ENCODE measurements at regions not wholly inside any gene's neighbourhood (a gene's known extent, or its start where the extent isn't known, plus 50 kb on each side); places are given as distances from the start of the nearest gene placed in this dataset.

GRCh38 chr9:29861803-29862202 lies 2288.5 kb upstream of the C9orf72 start:
- Histone ChIP-seq H3K27ac (ENCODE audit: low read depth, low read length) (no peak overlapping the region), H3K36me3 (ENCODE audit: control insufficient read depth, insufficient read depth, low read length) (no peaks in the 10 kb centered on the region), H3K9me3 (ENCODE audit: control insufficient read depth, low read length) (no peaks in the 10 kb centered on the region), H3K27me3 (ENCODE audit: control insufficient read depth, insufficient read depth, low read length, poor library complexity, severe bottlenecking) (no peaks in the 10 kb centered on the region), H3K4me3 (ENCODE audit: low read length) (no peak overlapping the region), H3K9ac (ENCODE audit: extremely low read depth, low read length, poor library complexity, severe bottlenecking) (no peak overlapping the region), H3K4me1 (ENCODE audit: control insufficient read depth, insufficient read depth, low read length) (no peaks in the 10 kb centered on the region)
- Mint-ChIP-seq H3K27ac (no peak overlapping the region), H3K36me3 (ENCODE audit: low read depth) (no peaks in the 10 kb centered on the region), H3K4me3 (no peak overlapping the region), H3K4me1 (peaks cover 5% of the 10 kb centered on the region), H3K9me3 (no peaks in the 10 kb centered on the region), H3K27me3 (ENCODE audit: insufficient read depth) (no peaks in the 10 kb centered on the region)
- WGBS, 2 experiments (ENCODE audit: insufficient coverage in 1 of 2, insufficient read length in 1 of 2), result 100% methylated on average over 1 of the region's 2 CpGs; no CpG with 5 or more reads in 1 of the 2 experiments
- TF ChIP-seq, protein P1, sequence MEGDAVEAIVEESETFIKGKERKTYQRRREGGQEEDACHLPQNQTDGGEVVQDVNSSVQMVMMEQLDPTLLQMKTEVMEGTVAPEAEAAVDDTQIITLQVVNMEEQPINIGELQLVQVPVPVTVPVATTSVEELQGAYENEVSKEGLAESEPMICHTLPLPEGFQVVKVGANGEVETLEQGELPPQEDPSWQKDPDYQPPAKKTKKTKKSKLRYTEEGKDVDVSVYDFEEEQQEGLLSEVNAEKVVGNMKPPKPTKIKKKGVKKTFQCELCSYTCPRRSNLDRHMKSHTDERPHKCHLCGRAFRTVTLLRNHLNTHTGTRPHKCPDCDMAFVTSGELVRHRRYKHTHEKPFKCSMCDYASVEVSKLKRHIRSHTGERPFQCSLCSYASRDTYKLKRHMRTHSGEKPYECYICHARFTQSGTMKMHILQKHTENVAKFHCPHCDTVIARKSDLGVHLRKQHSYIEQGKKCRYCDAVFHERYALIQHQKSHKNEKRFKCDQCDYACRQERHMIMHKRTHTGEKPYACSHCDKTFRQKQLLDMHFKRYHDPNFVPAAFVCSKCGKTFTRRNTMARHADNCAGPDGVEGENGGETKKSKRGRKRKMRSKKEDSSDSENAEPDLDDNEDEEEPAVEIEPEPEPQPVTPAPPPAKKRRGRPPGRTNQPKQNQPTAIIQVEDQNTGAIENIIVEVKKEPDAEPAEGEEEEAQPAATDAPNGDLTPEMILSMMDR (conservative IDR thresholded peaks at IDR 0.05), result no peak
- no peak for DNase-seq

GRCh38 chr9:29865764-29866313 lies 2292.6 kb upstream of the C9orf72 start:
- no peak overlapping the region for H3K27ac Mint-ChIP-seq
- Histone ChIP-seq H3K9me3 (ENCODE audit: control insufficient read depth, low read length) (no peaks in the 10 kb centered on the region), H3K27ac (ENCODE audit: low read depth, low read length) (no peak overlapping the region), H3K4me1 (ENCODE audit: control insufficient read depth, insufficient read depth, low read length) (no peaks in the 10 kb centered on the region), H3K36me3 (ENCODE audit: control insufficient read depth, insufficient read depth, low read length) (no peaks in the 10 kb centered on the region), H3K4me3 (ENCODE audit: low read length) (no peak overlapping the region), H3K9ac (ENCODE audit: extremely low read depth, low read length, poor library complexity, severe bottlenecking) (no peak overlapping the region), H3K27me3 (ENCODE audit: control insufficient read depth, insufficient read depth, low read length, poor library complexity, severe bottlenecking) (no peaks in the 10 kb centered on the region)
- no peak overlapping the region for H3K4me3 Mint-ChIP-seq
- H3K9me3 Mint-ChIP-seq, result peaks cover 9% of the 10 kb centered on the region
- H3K27me3 Mint-ChIP-seq (ENCODE audit: insufficient read depth), result no peaks in the 10 kb centered on the region
- WGBS, 2 experiments (ENCODE audit: insufficient coverage in 1 of 2, insufficient read length in 1 of 2), result 96% methylated on average over 3 of the region's 3 CpGs; no CpG with 5 or more reads in 1 of the 2 experiments
- TF ChIP-seq, protein P1 (conservative IDR thresholded peaks at IDR 0.05), result no peak
- H3K36me3 Mint-ChIP-seq (ENCODE audit: low read depth), result no peaks in the 10 kb centered on the region
- DNase-seq, result no peak
- H3K4me1 Mint-ChIP-seq, result peaks cover 6% of the 10 kb centered on the region

GRCh38 chr9:29866556-29866955 lies 2293.3 kb upstream of the C9orf72 start:
- H3K4me3 Mint-ChIP-seq, result no peak overlapping the region
- H3K4me1 Mint-ChIP-seq, result peaks cover 6% of the 10 kb centered on the region
- Histone ChIP-seq H3K27ac (ENCODE audit: low read depth, low read length) (no peak overlapping the region), H3K9ac (ENCODE audit: extremely low read depth, low read length, poor library complexity, severe bottlenecking) (no peak overlapping the region), H3K4me1 (ENCODE audit: control insufficient read depth, insufficient read depth, low read length) (no peaks in the 10 kb centered on the region), H3K4me3 (ENCODE audit: low read length) (no peak overlapping the region), H3K36me3 (ENCODE audit: control insufficient read depth, insufficient read depth, low read length) (no peaks in the 10 kb centered on the region), H3K9me3 (ENCODE audit: control insufficient read depth, low read length) (no peaks in the 10 kb centered on the region), H3K27me3 (ENCODE audit: control insufficient read depth, insufficient read depth, low read length, poor library complexity, severe bottlenecking) (no peaks in the 10 kb centered on the region)
- no peaks in the 10 kb centered on the region for H3K36me3 Mint-ChIP-seq (ENCODE audit: low read depth)
- 85% methylated on average over 3 of the region's 4 CpGs; no CpG with 5 or more reads in 1 of the 2 experiments for WGBS, 2 experiments (ENCODE audit: insufficient coverage in 1 of 2, insufficient read length in 1 of 2)
- DNase-seq, result no peak
- TF ChIP-seq, protein P1 (conservative IDR thresholded peaks at IDR 0.05), result no peak
- peaks cover 9% of the 10 kb centered on the region for H3K9me3 Mint-ChIP-seq
- no peaks in the 10 kb centered on the region for H3K27me3 Mint-ChIP-seq (ENCODE audit: insufficient read depth)
- no peak overlapping the region for H3K27ac Mint-ChIP-seq
